Right renal pelvis (tissue), 4 donors: ENCODE measurements at regions not wholly inside any gene's neighbourhood (a gene's known extent, or its start where the extent isn't known, plus 50 kb on each side); places are given as distances from the start of the nearest gene placed in this dataset.

Source experiments
- DNase-seq, 4 donors: peaks; one replicate each; pipeline ENCODE4 v3.0.0-alpha.2; 2013; ENCODE audit warnings: low read depth in 4 of 4, low spot score in 3 of 4, missing footprints in 1 of 4

DNA sequence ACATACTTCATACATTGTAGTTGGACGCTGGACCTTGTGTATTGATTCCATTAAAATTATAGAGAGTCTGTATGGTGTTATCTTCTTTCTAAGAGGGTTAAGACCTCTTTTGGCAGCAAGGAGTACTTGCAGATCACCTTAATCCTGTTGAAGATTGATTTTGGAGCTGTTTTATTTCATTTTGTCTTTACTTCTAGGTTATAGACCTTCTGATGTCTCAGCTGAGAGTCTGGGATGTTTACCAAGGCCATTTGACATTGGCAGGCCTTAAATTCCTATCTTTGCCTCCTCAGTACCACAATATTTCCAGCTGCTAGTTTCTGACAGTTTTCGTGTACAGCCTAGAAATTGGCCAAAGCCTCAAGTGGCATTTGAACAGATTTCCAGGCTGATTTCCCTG, 338.0 kb downstream of the LMO4 start:
- DNase-seq: no peak

DNA sequence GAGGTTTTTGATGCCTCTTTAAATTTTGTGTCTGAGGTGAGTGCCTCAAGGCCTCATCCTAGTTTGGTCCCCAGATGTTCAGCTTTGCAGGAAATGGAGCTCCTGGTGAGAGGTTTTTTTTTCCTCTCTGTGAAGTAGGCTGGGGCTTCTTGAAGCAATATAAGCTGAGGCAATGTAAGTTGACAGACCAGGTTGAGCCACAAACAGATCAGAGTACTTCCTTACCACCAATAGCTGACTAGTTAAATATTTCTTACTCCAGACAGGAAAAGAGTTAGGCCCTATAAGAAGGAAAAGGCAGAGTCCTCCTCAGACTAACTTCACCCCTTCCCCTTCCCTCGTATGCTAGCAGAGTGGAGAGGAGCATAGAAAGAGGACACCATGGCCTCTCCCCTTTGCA, 341.0 kb downstream of the LMO4 start:
- no peak for DNase-seq

DNA sequence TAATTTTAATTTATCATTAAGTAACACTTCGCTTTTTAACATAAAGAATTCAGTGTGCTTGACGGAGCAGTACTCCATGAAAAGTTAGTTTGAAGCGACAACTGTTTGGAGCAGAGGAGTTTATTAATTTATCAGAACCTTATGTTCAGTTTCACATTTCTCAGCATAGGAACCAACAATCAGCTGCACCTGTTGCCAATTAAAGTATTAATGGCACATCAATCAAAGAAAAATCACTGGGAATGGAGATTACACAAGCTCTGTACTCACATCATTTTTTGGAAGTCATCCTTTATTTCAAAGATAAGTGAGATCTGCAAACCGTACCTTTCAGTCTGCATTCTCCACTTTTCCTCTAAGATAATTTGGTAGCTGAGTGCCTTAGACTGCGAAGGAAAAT, 344.6 kb downstream of the LMO4 start:
- DNase-seq: no peak

DNA sequence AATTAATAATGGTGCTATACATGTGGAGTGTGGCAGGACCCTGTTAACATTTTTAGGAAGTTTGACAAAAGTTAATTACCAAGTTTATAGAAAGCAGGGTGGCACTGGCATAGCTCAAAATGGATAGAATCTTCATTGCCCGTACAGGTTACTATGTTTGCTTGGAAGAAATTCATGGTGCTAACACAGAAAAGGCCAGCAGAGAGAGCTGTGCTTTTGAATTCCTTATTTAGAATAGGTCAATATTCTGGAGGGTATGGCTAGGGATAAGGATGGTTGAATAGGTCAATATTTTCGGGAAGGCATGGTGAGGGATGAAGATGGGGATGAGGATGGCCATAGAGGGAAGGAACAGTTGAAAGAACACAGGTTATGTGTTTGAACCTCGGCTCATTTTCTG, 345.1 kb downstream of the LMO4 start:
- DNase-seq: no peak

DNA sequence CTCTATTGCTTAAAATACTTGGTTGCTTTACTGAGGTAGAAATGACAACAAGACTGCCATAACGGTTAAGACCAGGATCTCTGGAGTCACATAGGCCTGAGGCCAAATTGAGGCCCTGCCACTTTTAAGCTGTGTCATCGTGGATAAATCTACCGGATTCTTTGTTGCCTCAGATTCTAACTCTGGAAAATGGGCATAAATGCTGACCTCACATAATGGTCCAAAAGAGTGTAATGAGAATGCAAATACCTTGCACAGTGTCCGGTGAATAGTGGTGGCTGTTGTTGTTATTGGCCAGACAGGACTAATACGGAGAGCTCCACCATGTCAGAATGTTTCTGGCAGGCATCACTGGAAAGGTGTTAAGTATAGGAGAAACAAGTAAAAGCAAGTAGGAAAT, 346.1 kb downstream of the LMO4 start:
- no peak for DNase-seq

DNA sequence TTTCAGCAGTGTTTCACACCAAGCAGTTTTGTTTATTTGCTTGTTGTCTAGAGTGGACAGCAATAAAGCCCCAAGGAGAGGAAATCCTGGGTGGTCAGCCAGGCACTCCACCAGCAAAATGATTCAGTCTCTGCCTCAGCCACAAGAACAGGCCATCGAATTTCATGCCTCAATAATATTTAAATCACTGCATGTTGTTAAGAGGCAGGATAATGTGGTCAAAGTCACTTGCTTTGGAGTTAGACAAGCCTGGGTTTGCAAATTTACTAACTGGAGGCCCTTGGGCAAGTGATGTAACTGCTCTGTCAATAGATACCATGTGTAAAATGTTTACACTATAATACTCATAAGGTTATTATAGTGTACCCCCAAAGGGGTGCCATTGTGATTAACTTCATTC, 349.6 kb downstream of the LMO4 start:
- no peak for DNase-seq

DNA sequence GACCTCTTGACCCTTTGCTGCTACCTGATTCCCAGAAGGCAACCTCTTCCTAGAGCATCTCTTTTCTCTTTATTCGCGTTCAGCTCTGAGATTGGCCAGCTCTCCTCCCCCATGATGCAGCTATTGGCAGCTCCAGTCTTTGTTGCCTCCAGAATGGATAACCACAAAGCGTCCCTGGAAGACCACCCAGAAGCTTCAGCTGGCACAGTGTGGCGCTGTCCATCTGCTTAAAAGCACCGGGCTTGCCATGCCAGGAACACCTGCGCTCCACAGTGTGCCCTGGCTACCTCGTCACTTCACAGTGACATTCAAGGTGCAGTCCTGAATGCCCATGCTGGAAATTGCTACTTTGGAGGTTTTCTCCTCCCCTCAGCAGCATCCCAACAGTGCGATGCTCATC, 353.9 kb downstream of the LMO4 start:
- no peak for DNase-seq

DNA sequence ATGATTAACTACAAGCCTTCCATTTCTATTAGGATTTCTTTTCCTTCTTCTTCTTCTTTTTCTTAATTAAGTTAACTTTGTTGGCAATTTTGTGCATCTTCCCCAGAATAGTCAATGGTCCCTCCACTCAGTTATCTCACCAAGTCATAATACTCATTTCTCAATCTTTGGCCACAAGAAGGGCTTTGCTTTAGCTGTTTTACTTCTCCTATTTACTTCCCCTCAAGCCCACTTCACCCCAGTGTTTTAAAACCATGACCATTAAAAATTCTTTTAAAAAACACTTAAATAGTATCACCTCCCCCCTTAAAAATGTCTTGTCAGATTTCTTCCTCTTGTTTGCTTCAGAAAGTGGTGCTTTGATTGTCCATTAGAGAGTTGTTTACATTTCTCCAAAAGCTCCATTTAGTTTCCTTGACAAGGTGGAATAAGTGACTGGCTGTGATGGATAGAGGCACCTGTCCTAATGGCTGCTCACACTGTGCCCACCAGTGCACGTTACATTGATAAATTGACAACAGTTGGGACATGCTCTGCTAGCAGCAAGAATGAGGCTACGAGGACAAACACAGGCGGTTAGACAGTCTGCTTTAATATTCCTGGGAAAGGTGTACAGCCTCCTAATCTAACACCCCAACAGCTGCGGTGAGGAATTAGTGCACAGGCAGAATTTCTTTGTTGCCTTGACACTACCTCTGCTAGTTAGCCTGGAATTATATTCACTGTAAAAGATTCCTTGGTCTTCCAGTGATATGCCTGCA, 354.7 kb downstream of the LMO4 start:
- DNase-seq: no peak

DNA sequence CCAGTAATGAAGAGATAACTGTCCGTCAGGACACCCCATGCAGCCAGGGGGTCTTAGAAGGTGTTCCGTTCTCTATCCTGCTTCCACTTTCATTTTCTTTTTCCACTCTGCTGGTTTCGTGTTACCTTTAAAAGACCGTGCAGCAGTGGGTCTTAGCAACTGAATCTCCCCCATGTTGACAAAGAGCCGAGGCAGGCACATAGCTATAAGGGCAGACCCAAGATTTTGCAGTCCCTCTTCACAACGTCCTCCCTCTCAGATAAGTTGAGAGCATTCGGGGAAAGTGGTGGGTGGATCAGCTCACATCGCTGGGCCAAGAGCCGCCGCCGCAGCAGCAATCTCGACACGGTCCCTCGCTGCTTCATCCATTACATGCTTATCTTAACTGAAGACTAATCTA, 355.5 kb downstream of the LMO4 start:
- DNase-seq: peak in 1 of 4 donors; percentile 34

DNA sequence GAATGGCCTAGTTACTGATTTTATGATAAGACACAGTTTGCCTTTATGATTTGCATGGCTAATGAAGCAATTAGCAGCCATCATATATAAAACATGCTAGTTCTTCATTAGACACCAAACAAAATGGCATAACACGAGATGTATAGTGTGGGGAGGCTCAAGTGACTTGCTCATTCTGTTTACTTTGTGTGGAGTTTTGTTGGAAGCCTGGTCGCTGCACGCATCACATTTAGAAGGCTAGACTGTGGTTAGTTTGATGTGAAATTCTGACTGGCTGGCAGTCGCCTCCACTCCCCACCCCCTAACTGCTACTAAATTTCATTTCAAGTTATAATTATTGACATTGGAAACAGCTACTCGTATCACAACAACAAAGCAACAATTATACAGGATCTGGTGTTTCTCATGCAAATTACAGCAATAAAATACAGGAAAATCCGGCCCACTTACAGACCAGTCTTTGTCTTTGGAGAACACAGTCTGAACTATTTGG, 356.1 kb downstream of the LMO4 start:
- peak in 1 of 4 donors; percentile 39 for DNase-seq

DNA sequence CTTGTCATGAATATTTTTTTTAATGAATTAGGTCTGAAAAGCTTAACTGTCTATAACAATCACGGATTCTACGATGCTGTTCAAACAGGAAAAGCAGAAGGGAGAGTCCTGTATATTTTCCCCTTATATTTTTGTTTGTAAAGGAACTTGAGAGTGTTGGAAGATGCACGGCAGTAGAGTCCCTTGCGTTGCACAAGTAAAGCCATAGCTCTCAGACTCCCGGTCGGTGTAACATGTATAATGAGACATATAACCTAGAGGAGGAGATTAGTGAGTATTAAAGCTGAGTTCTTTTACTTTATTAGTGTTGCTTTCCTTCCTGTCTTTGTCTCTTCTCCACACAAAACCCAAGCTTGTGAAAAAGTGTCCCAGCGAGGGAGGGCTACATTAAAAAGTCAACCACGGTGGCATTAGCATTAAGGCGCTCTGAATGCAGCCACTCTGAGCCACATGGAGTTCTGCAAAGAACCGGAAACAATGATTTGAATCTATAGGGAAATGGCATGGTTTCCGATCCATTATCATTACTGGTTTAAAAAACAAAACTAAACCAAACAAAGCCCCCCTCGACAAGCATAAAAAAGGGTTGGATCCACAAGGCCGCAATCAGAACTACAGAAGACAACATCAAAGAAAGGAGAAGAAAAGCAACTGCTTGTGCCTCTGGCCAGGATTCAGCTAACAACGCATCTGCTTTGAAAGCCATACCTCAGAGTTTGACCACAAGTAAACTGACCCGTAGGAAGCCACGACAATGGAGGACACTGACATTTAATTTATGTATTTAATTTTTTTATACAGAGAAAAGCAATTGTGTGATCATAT, 356.8 kb downstream of the LMO4 start:
- no peak for DNase-seq

DNA sequence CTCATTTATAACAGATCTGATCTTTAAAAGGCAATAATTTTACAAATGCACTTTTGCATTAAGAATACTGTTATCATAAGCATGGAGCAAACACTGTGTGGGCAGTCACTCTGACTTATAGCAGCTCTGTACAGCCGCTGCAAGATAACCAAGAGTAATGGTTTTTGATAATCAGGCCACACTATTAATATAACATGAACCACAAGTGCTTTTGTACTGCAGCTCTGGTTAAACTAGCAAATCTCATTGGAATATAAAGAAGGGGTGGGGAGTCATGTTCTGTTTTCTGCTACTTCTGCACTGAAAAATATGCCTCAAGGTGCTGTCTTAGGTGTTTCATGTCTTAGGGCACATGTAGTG, 357.4 kb downstream of the LMO4 start:
- no peak for DNase-seq

DNA sequence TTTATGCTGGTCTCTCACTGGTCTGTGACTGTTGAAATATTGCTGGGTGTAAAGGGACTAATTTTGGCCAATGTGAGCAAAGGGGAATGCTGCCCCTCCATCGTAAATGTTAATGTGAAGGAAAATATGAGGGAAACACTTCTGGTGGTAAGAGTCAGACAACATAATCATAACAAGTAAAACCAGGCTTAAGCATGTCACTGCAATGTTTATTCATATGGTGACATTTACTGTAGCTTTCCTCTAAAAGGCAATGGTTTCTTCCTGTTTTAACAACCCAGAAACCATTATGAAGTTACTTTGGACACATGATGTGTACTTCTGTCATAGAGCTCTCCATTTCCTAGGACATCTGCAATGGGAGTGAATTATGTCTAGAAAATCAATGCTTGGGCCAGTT, 358.0 kb downstream of the LMO4 start:
- no peak for DNase-seq

DNA sequence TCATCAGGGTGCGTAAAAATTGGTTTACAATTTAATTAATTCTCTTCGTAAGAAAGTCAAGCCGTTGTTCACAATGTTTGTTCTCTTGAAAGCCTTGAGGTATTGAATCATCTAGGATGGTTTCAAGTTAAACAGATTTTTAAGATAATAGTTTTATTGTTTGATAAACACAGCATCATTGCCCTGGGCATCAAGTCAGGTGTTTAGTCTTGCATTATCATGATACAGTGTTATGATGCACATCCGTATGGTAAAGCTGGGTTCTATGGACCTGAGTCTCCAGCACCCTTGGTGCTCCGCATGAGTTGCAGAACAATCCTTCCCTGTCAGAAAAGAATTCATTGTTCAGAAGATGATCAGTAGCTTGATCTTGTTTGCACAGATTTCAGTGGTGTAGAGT, 359.5 kb downstream of the LMO4 start:
- DNase-seq: no peak

DNA sequence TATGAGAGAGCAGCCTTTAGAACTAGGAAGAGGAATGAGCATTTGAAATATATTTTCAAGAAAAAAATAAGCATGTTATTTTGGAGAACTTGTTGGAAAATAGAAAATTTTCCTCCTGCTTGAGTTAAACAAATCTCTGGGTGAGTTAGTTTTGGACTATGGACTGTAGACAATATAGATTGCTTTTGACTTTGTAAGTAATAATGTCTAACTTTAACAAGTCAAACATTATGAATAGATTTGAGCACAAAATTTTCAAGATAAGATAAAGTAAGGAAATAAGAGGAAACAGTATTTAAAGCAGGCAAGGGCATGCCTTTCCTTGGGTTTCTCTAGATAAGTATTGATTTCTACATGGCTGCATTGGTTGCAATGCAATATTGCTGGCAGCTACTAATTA, 360.8 kb downstream of the LMO4 start:
- no peak for DNase-seq

DNA sequence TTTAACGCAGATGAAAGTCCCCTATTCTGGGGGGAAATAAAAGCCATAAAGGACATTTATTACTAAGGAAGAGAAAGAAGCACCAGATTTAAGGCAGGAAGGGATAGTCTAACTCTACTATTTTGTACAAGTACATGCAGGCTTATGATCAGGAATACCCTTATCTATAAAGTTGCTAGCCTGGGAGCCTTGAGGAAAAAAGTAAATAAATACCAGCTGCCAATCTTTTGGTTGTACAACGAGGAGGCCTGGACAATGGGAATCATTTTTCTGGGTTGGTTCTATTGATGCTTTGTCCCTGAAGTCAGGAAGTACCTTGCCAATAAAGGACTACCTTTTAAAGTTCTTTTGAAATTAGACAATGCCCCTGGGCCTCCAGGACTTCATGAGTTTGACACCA, 367.8 kb downstream of the LMO4 start:
- no peak for DNase-seq

DNA sequence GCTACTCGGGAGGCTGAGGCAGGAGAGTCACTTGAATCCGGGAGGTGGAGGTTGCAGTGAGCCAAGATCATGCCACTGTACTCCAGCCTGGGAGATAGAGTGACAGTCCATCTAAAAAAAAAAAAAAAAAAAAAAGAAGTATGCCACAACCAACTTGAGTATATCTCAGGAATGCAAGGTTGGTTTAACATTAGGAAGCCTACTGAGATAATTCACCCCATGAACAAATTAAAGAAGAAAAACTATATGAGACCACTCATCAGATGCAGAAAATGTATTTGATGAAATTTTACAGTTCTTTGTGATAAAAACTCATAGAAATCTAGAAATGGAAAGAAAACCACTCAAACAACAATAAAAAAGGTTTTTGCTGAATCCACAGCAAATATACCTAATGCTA, 373.8 kb downstream of the LMO4 start:
- DNase-seq: no peak

DNA sequence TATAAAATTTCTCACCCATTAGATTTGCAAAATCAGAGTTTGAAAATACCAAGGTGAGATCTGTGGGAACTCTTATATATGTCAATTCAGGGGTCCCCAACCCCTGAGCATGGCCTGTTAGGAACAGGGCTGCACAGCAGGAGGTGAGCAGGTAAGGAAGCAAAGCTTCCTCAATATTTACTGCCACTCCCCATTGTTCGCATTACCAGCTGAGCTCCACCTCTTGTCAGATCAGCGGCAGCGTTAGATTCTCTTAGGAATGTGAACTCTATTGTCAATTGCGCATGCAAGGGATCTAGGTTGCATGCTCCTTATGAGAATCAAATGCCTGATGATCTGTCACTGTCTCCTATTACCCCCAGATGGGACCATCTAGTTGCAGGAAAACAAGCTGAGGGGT, 376.6 kb downstream of the LMO4 start:
- DNase-seq: no peak

DNA sequence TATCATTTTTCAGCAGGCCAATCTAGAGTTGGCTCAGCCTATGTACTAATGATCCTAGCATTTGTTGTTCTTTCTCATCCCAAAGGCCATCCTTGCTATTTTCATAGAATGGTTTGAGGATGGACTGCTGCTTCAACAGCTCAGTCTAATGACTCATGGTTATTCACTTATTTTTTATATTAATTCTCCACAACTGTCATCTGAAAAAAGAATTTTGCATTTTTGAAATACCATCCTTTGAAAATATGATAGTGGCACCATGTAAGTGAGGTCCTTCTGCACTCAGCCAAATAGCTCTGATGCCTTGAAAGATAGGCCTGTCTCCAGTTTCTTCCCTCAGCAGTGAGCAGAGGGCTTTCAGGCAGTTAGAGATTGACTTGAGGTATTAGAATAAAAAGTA, 377.5 kb downstream of the LMO4 start:
- DNase-seq: no peak

DNA sequence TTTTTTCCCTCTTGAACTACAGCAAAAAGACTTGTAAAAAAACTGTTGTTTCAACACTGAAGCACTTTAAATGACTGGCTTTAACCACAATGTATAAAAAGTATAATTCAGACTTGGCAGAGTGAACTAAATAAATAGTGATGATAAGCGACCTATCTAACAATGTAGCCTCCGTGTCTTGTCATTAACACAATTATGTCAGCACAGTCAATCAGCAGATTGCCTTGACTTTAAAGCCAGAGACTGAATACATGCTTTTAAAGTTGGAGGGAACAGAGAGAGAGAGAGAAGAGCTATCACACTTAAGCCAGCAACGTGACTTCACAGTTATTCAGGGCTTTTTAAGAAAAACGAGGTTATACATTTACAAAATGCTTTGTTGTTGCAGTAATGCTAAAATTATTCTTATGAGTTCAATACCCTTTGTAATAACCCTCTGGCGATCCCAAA, 378.1 kb downstream of the LMO4 start:
- DNase-seq: no peak

DNA sequence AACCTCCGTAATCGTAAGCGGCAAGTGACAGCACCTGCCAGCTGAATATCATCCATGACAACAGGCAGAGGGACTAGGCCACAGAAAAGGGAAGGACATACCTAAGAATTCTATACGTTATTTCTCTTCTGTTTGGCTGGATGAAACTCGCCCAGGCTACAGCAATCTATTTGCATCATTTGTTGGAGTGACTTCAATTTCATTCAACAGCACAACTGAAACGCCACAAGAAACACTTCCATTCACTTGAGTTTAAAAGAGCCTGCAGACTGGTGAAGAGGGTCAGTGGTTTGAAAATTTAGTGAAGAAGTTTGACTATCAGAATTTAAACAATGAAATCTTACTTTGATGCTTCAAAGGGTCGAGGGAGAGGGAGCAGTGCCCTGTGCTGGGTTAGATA, 378.7 kb downstream of the LMO4 start:
- DNase-seq: no peak
